ENCODE measurements at regions not wholly inside any gene's neighbourhood (a gene's known extent, or its start where the extent isn't known, plus 50 kb on each side); places are given as distances from the start of the nearest gene placed in this dataset.

GRCh38 chr3:148642214-148642613, 55.5 kb upstream of the AGTR1 start:
- Histone ChIP-seq H3K9me2 (ENCODE audit: insufficient read depth) (peaks cover 7% of the 10 kb centered on the region; the same call in 1 of the 2 replicates), H3K4me1 (ENCODE audit: insufficient read depth) (0 out of 2 replicates have a peak, but pooled peaks cover 4% of the 10 kb centered on the region), H3K27ac (ENCODE audit: low read depth) (no peak overlapping the region), H3K4me3 (no peak overlapping the region), H3K79me2 (replicated peaks; ENCODE audit: insufficient read depth) (no peaks in the 10 kb centered on the region), H4K20me1 (replicated peaks; ENCODE audit: insufficient read depth) (no peaks in the 10 kb centered on the region), H3K27me3 (ENCODE audit: insufficient read depth) (no peaks in the 10 kb centered on the region), H3F3A (replicated peaks; ENCODE audit: low read depth) (no peaks in the 10 kb centered on the region), H3K36me3 (ENCODE audit: insufficient read depth) (no peaks in the 10 kb centered on the region), H2AFZ (no peak overlapping the region), H3K4me2 (no peak overlapping the region)
- peaks cover 1% of the 10 kb centered on the region for H3K27me3 Mint-ChIP-seq (ENCODE audit: insufficient read depth, low read depth, poor library complexity)
- DNase-seq (ENCODE audit: low spot score), result no peak
- no peak overlapping the region for H3K4me3 Mint-ChIP-seq
- H3K9me3 Mint-ChIP-seq, result 0 out of 3 replicates have a peak, but pooled peaks cover 3% of the 10 kb centered on the region
- no peak for TF ChIP-seq POLR2AphosphoS5 (IDR thresholded peaks at IDR 0.05; ENCODE audit: low read depth)
- no peak for TF ChIP-seq CREB1 (CRISPR knock-in tag; IDR thresholded peaks at IDR 0.05; ENCODE audit: low read depth)
- no peak for TF ChIP-seq REST (IDR thresholded peaks at IDR 0.05; ENCODE audit: unreplicated experiment)
- TF ChIP-seq ETS1 (IDR thresholded peaks at IDR 0.05), result no peak
- no peak for TF ChIP-seq EZH2phosphoT487 (IDR thresholded peaks at IDR 0.05; ENCODE audit: unreplicated experiment)
- TF ChIP-seq CTCF (conservative IDR thresholded peaks at IDR 0.05; ENCODE audit: low read depth in 2 of 2), result no peak
- TF ChIP-seq NANOG (IDR thresholded peaks at IDR 0.05; ENCODE audit: borderline replicate concordance), result no peak
- no peak for TF ChIP-seq STAT1 (IDR thresholded peaks at IDR 0.05; ENCODE audit: unreplicated experiment)
- TF ChIP-seq ZNF331 (CRISPR knock-in tag; IDR thresholded peaks at IDR 0.05; ENCODE audit: low read depth), result no peak
- no peak for TF ChIP-seq ZNF114 (CRISPR knock-in tag; IDR thresholded peaks at IDR 0.05)
- TF ChIP-seq ZNF462 (CRISPR knock-in tag; IDR thresholded peaks at IDR 0.05), result no peak
- TF ChIP-seq JUNB (IDR thresholded peaks at IDR 0.05; ENCODE audit: unreplicated experiment), result no peak
- no peak overlapping the region for H3K27ac Mint-ChIP-seq
- peaks cover 4% of the 10 kb centered on the region; the same call in 2 of the 3 replicates for H3K36me3 Mint-ChIP-seq (ENCODE audit: low read depth)
- peaks cover 9% of the 10 kb centered on the region; the same call in 2 of the 3 replicates for H3K4me1 Mint-ChIP-seq
- ATAC-seq, result no peak

Data from GM23338 (cell line).